HL-60 (cell line): ENCODE measurements at regions not wholly inside any gene's neighbourhood (a gene's known extent, or its start where the extent isn't known, plus 50 kb on each side); places are given as distances from the start of the nearest gene placed in this dataset.
"Not testable (repeated sequence)": the region's sequence is repeated elsewhere in the genome, so short reads cannot be mapped to it uniquely, and the experiment has no call there.

Experiments
- CTCF ChIP-seq: IDR thresholded peaks from one replicate; pipeline ENCODE4 v1.5.1; 2011; ENCODE audit warnings: low read length, control low read depth, inconsistent platforms; ENCODE audit not compliant: insufficient read depth
- GABPA ChIP-seq: IDR thresholded peaks from 2 replicates; pipeline ENCODE4 v1.6.1; 2012; ENCODE audit warnings: low read depth
- REST ChIP-seq: IDR thresholded peaks from 2 replicates; pipeline ENCODE4 v1.6.1; 2012; ENCODE audit warnings: low read depth; ENCODE audit not compliant: insufficient replicate concordance

GRCh38 chr6:168932171-168932570, 321.5 kb downstream of the THBS2 start:
- TF ChIP-seq CTCF, GABPA, REST: not testable (repeated sequence)
